ENCODE measurements at regions not wholly inside any gene's neighbourhood (a gene's known extent, or its start where the extent isn't known, plus 50 kb on each side); places are given as distances from the start of the nearest gene placed in this dataset.

GRCh38 chr6:167049275-167049674, 50.1 kb downstream of the CEP43 start:
- DNase-seq, result no peak

- DNase-seq, result no peak
Observed at GRCh38 chr6:167050903-167051302, 51.7 kb downstream of the CEP43 start.

- no peak for DNase-seq
Observed at GRCh38 chr6:167053895-167054530, 54.8 kb downstream of the CEP43 start.

DNA sequence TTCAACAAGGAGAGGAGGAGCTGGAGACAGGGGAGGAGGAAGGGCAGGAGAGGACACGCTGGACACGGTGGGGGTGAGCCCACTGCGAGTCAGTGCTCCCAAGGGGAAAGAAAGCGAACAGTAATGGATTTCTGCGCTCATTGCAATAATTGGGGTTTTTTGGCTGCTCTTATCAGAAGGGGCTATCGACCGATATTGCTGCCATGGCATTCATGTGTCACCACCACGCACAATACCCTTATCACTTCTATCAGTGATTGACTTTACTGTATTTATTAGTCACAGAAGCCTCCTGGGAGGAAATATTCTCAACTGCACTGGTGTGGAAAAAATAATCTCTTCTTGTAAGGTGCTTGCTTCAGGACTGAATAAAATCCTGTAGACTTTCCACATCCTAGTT, 55.8 kb downstream of the CEP43 start:
- no peak for DNase-seq

- no peak for DNase-seq
Observed at GRCh38 chr6:167056370-167056769, 57.2 kb downstream of the CEP43 start.

- peak in 1 of 14 donors; percentile 13 for DNase-seq
Observed at GRCh38 chr6:167058261-167058660, 59.1 kb downstream of the CEP43 start.
